H9 (cell line): ENCODE measurements at regions not wholly inside any gene's neighbourhood (a gene's known extent, or its start where the extent isn't known, plus 50 kb on each side); places are given as distances from the start of the nearest gene placed in this dataset.

Source experiments
- DNase-seq: peaks from one replicate; pipeline ENCODE4 v3.0.0-alpha.2; 2017
- H2AFZ ChIP-seq: one replicate; pipeline ENCODE4 v1.6.1; 2013; ENCODE audit warnings: mild to moderate bottlenecking, low read length, control low read depth, moderate library complexity
- H2AK5ac ChIP-seq: 2 replicates; pipeline ENCODE4 v1.6.1; 2013; ENCODE audit warnings: low read length, control low read depth, mixed read lengths; ENCODE audit not compliant: insufficient read length
- H2BK120ac ChIP-seq: one replicate; pipeline ENCODE4 v1.6.1; 2013; ENCODE audit warnings: low read depth, mild to moderate bottlenecking, low read length, control low read depth, inconsistent platforms; ENCODE audit not compliant: poor library complexity, severe bottlenecking
- H2BK12ac ChIP-seq: 2 replicates; pipeline ENCODE4 v1.6.1; 2013; ENCODE audit warnings: low read length, control low read depth, mixed read lengths, low read depth; ENCODE audit not compliant: insufficient read length
- H2BK15ac ChIP-seq: 2 replicates; pipeline ENCODE4 v1.6.1; 2013; ENCODE audit warnings: low read depth, low read length, control low read depth
- H2BK20ac ChIP-seq: one replicate; pipeline ENCODE4 v1.6.1; 2013; ENCODE audit warnings: low read depth, mild to moderate bottlenecking, low read length, control low read depth, inconsistent platforms; ENCODE audit not compliant: poor library complexity, severe bottlenecking
- H2BK5ac ChIP-seq: 2 replicates; pipeline ENCODE4 v1.6.1; 2013; ENCODE audit warnings: low read length, control low read depth, mixed read lengths; ENCODE audit not compliant: insufficient read length
- H3K14ac ChIP-seq: 2 replicates; pipeline ENCODE4 v1.6.1; 2013; ENCODE audit warnings: low read length, control low read depth; ENCODE audit not compliant: insufficient read depth
- H3K18ac ChIP-seq: 2 replicates; pipeline ENCODE4 v1.6.1; 2013; ENCODE audit warnings: low read depth, mild to moderate bottlenecking, mixed read lengths, low read length, control low read depth; ENCODE audit not compliant: insufficient read length
- H3K23ac ChIP-seq: 2 replicates; pipeline ENCODE4 v1.6.1; 2013; ENCODE audit warnings: low read length, control low read depth, mixed read lengths, low read depth; ENCODE audit not compliant: insufficient read length
- H3K23me2 ChIP-seq: 2 replicates; pipeline ENCODE4 v1.6.1; 2013; ENCODE audit warnings: low read depth, mild to moderate bottlenecking, mixed read lengths, low read length, control low read depth; ENCODE audit not compliant: insufficient read length, poor library complexity, severe bottlenecking
- H3K27ac ChIP-seq: 2 replicates; pipeline ENCODE4 v1.5.1; 2013; ENCODE audit warnings: low read length, control low read depth, mixed read lengths, low read depth; ENCODE audit not compliant: insufficient read length
- H3K27me3 ChIP-seq: 2 replicates; pipeline ENCODE4 v1.6.1; 2013; ENCODE audit warnings: low read length, control low read depth, inconsistent platforms; ENCODE audit not compliant: insufficient read depth
- H3K4ac ChIP-seq: 2 replicates; pipeline ENCODE4 v1.6.1; 2013; ENCODE audit warnings: low read depth, mild to moderate bottlenecking, control low read depth, inconsistent platforms, low read length, moderate library complexity
- H3K4me1 ChIP-seq: 2 replicates; pipeline ENCODE4 v1.6.1; 2013; ENCODE audit warnings: low read length, control low read depth, inconsistent platforms; ENCODE audit not compliant: insufficient read depth
- H3K4me2 ChIP-seq: 2 replicates; pipeline ENCODE4 v1.6.1; 2013; ENCODE audit warnings: low read length, control low read depth, mixed read lengths; ENCODE audit not compliant: insufficient read length, insufficient read depth
- H3K56ac ChIP-seq: 2 replicates; pipeline ENCODE4 v1.6.1; 2013; ENCODE audit warnings: low read depth, mild to moderate bottlenecking, mixed read lengths, low read length, control low read depth; ENCODE audit not compliant: insufficient read length
- H3K79me1 ChIP-seq: 2 replicates; pipeline ENCODE4 v1.6.1; 2013; ENCODE audit warnings: low read depth, mild to moderate bottlenecking, moderate library complexity, low read length, control low read depth, inconsistent platforms; ENCODE audit not compliant: insufficient read depth, poor library complexity, severe bottlenecking
- H3K79me2 ChIP-seq: 2 replicates; pipeline ENCODE4 v1.6.1; 2013; ENCODE audit warnings: low read length, control low read depth, inconsistent platforms; ENCODE audit not compliant: insufficient read depth
- H3K9ac ChIP-seq: 2 replicates; pipeline ENCODE4 v1.6.1; 2013; ENCODE audit warnings: low read length, control low read depth, mixed read lengths; ENCODE audit not compliant: insufficient read length; ENCODE audit errors: extremely low read depth
- H3K9me3 ChIP-seq: one replicate; pipeline ENCODE4 v1.6.1; 2013; ENCODE audit warnings: low read depth, low read length, inconsistent platforms; ENCODE audit not compliant: control insufficient read depth
- H3T11ph ChIP-seq: one replicate; pipeline ENCODE4 v1.6.1; 2013; ENCODE audit warnings: mild to moderate bottlenecking, low read length, control low read depth, inconsistent platforms
- H4K20me1 ChIP-seq: one replicate; pipeline ENCODE4 v1.6.1; 2013; ENCODE audit not compliant: control insufficient read depth, insufficient read length, insufficient read depth
- H4K5ac ChIP-seq: 2 replicates; pipeline ENCODE4 v1.6.1; 2013; ENCODE audit warnings: low read depth, mild to moderate bottlenecking, mixed read lengths, low read length, control low read depth; ENCODE audit not compliant: insufficient read length
- H4K8ac ChIP-seq: replicated peaks from 2 replicates; pipeline ENCODE4 v1.6.1; 2013; ENCODE audit warnings: low read length, control low read depth, mixed read lengths, low read depth; ENCODE audit not compliant: insufficient read length
- H4K91ac ChIP-seq: 2 replicates; pipeline ENCODE4 v1.6.1; 2013; ENCODE audit warnings: low read depth, mild to moderate bottlenecking, moderate library complexity, mixed read lengths, low read length, control low read depth; ENCODE audit not compliant: insufficient read length
- H3K27ac Mint-ChIP-seq, 3 experiments: 2 replicates in 2 of 3; 3 replicates in 1 of 3; pipeline ENCODE4 v1.8.0; 2020 to 2021; ENCODE audit warnings: mixed read lengths in 3 of 3, mild to moderate bottlenecking in 1 of 3, moderate library complexity in 1 of 3
- H3K27me3 Mint-ChIP-seq: 2 replicates; pipeline ENCODE4 v1.8.0; 2021; ENCODE audit warnings: low read depth, mild to moderate bottlenecking, moderate library complexity, mixed read lengths
- H3K36me3 Mint-ChIP-seq, 3 experiments: 2 replicates in 2 of 3; 3 replicates in 1 of 3; pipeline ENCODE4 v1.8.0; 2020 to 2021; ENCODE audit warnings: low read depth in 3 of 3, mixed read lengths in 3 of 3; ENCODE audit not compliant: insufficient read depth in 1 of 3
- H3K4me1 Mint-ChIP-seq, 2 experiments: 2 replicates each; pipeline ENCODE4 v1.8.0; 2020; ENCODE audit warnings: mixed read lengths in 2 of 2
- H3K4me3 Mint-ChIP-seq, 2 experiments: 2 replicates in 1 of 2; 3 replicates in 1 of 2; pipeline ENCODE4 v1.8.0; 2020 to 2021; ENCODE audit warnings: mild to moderate bottlenecking in 2 of 2, mixed read lengths in 2 of 2, moderate library complexity in 1 of 2
- H3K9me3 Mint-ChIP-seq, 2 experiments: 2 replicates in 1 of 2; 3 replicates in 1 of 2; pipeline ENCODE4 v1.8.0; 2020; ENCODE audit warnings: mild to moderate bottlenecking in 2 of 2, mixed read lengths in 2 of 2, moderate library complexity in 1 of 2
- CTCF ChIP-seq: fragments of 200-600 bp; sonication (generic); conservative IDR thresholded peaks from 3 replicates; pipeline ENCODE4 v1.8.0; 2021; ENCODE audit warnings: antibody characterized with exemption, mild to moderate bottlenecking
- WGBS: extraction: QIAGEN DNeasy Blood & Tissue Kit; methylation state at CpG from one replicate; pipeline ENCODE4 v1.1.7; 2013; ENCODE audit warnings: missing lambda C conversion rate, low lambda C conversion rate, mixed read lengths; ENCODE audit not compliant: insufficient read length; ENCODE audit errors: extremely low coverage; 5-methylcytosine and 5-hydroxymethylcytosine counted together

- Histone ChIP-seq H3K9me3 (no peaks in the 10 kb centered on the region), H3K79me2 (no peaks in the 10 kb centered on the region), H4K5ac (no peak overlapping the region), H3K9ac (no peak overlapping the region), H3K23ac (no peak overlapping the region), H3K4me2 (no peak overlapping the region), H2AFZ (no peak overlapping the region), H3K18ac (no peak overlapping the region), H2BK15ac (no peak overlapping the region), H3K23me2 (no peaks in the 10 kb centered on the region), H3K4me1 (no peaks in the 10 kb centered on the region), H3K4ac (no peak overlapping the region), H3K14ac (no peak overlapping the region), H2BK20ac (no peak overlapping the region), H3K27me3 (no peaks in the 10 kb centered on the region), H4K8ac (no peak overlapping the region), H4K20me1 (no peaks in the 10 kb centered on the region), H4K91ac (no peak overlapping the region), H2AK5ac (no peak overlapping the region), H2BK120ac (no peak overlapping the region), H3K27ac (no peak overlapping the region), H3K79me1 (no peaks in the 10 kb centered on the region), H2BK12ac (no peak overlapping the region), H2BK5ac (no peak overlapping the region), H3K56ac (no peak overlapping the region), H3T11ph (no peak overlapping the region)
- Mint-ChIP-seq H3K9me3 (peaks cover 3 to 13% of the 10 kb centered on the region in 2 experiments; a peak in 4 of 5 replicates), H3K36me3 (peaks cover 0 to 4% (median 0%) of the 10 kb centered on the region in 3 experiments; a peak in 3 of 7 replicates), H3K27me3 (no peaks in the 10 kb centered on the region), H3K27ac (no peak overlapping the region), H3K4me1 (peaks cover 0 to 3% of the 10 kb centered on the region in 2 experiments; a peak in 2 of 4 replicates), H3K4me3 (no peak overlapping the region)
- TF ChIP-seq CTCF, result no peak
- no peak for DNase-seq
- no CpG with 5 or more reads among the region's 4 CpGs for WGBS
Measured at GRCh38 chr6:141202626-141203025, 930.1 kb upstream of the GJE1 start.
